GM12878 (cell line): ENCODE measurements at regions not wholly inside any gene's neighbourhood (a gene's known extent, or its start where the extent isn't known, plus 50 kb on each side); places are given as distances from the start of the nearest gene placed in this dataset.

Experiments used
- ATAC-seq: fragments of 200-7000 bp; cut with Tn5 transposase; 3 replicates; pipeline ENCODE4 v1.9.1; 2020; ENCODE audit warnings: mild to moderate bottlenecking, moderate library complexity
- BruUV-seq: library from RNA; stranded (reverse); fragments of 400-500 nt; replicated peaks from 2 replicates; lab custom pipeline; 2021; lab: Mats Ljungman, UMichigan
- CTCF ChIA-PET: fragments of 300-600 bp; sonication (Branson Sonifier 250); formaldehyde crosslinking; extraction: SDS; loops from one replicate; lab custom pipeline; 2021; ENCODE audit warnings: inconsistent platforms; lab: Yijun Ruan, JAX
- POLR2A ChIA-PET: fragments of 350-600 bp; formaldehyde crosslinking; extraction: SDS; loops from one replicate; lab custom pipeline; 2021; ENCODE audit warnings: inconsistent platforms; lab: Charles Lee
- RAD21 ChIA-PET: fragments of 300-600 bp; sonication (Branson Sonifier 250); formaldehyde crosslinking; loops from one replicate; lab custom pipeline; 2023; ENCODE audit warnings: antibody characterized with exemption; ENCODE audit not compliant: unreplicated experiment; lab: Charles Lee
- SMC1A ChIA-PET: fragments of 300-600 bp; sonication (Branson Sonifier 250); formaldehyde crosslinking; loops from one replicate; lab custom pipeline; 2023; ENCODE audit not compliant: unreplicated experiment, uncharacterized antibody; lab: Charles Lee
- DNase-seq: peaks from one replicate; pipeline ENCODE4 v3.0.0-alpha.2; 2011; ENCODE audit warnings: low read depth, low spot score
- FAIRE-seq: peaks from 3 replicates; lab custom pipeline; 2011; peaks lifted over from hg19 to GRCh38; lab: Jason Lieb, UNC
- H2AFZ ChIP-seq: 2 replicates; pipeline ENCODE4 v1.6.0; 2011; ENCODE audit warnings: low read depth, low read length, control low read depth; ENCODE audit not compliant: control insufficient read depth
- H3K27ac ChIP-seq: 2 replicates; pipeline ENCODE4 v1.5.1; 2011; ENCODE audit warnings: control low read depth; ENCODE audit not compliant: control insufficient read depth, insufficient read depth
- H3K27me3 ChIP-seq, 2 experiments: replicated peaks in 1 of 2; 2 replicates each; pipeline versions ENCODE4 v1.6.0 to v1.6.1; 2011; ENCODE audit warnings: low read length in 1 of 2; ENCODE audit not compliant: control insufficient read depth in 2 of 2, insufficient read depth in 2 of 2
- H3K36me3 ChIP-seq, 2 experiments: 2 replicates each; pipeline ENCODE4 v1.5.1; 2011; ENCODE audit warnings: low read length in 1 of 2; ENCODE audit not compliant: control insufficient read depth in 2 of 2, insufficient read depth in 2 of 2
- H3K4me1 ChIP-seq: 2 replicates; pipeline ENCODE4 v1.6.1; 2011; ENCODE audit warnings: mild to moderate bottlenecking, low read length, moderate library complexity, mixed read lengths; ENCODE audit not compliant: control insufficient read depth, insufficient read depth
- H3K4me2 ChIP-seq: 2 replicates; pipeline ENCODE4 v1.6.0; 2011; ENCODE audit warnings: control low read depth; ENCODE audit not compliant: control insufficient read depth, insufficient read depth
- H3K4me3 ChIP-seq: fragments of 200-600 bp; sonication (generic); 2 replicates; pipeline ENCODE4 v1.5.1; 2016
- H3K79me2 ChIP-seq: 2 replicates; pipeline ENCODE4 v1.6.0; 2011; ENCODE audit warnings: low read length; ENCODE audit not compliant: control insufficient read depth, insufficient read depth
- H3K9ac ChIP-seq: 2 replicates; pipeline ENCODE4 v1.8.0; 2011; ENCODE audit warnings: low read length, control low read depth, mixed read lengths; ENCODE audit not compliant: control insufficient read depth, insufficient read depth
- H3K9me3 ChIP-seq: replicated peaks from 3 replicates; pipeline ENCODE4 v1.5.1; 2011; ENCODE audit warnings: mild to moderate bottlenecking, low read length; ENCODE audit not compliant: control insufficient read depth, insufficient read depth
- H4K20me1 ChIP-seq: 2 replicates; pipeline ENCODE4 v1.6.0; 2011; ENCODE audit not compliant: control insufficient read depth, insufficient read depth
- BCL11A ChIP-seq: IDR thresholded peaks from 2 replicates; pipeline ENCODE4 v1.6.1; 2011; ENCODE audit warnings: low read depth, low read length
- EP300 ChIP-seq, 2 experiments: fragments of 150-350 bp in 1 of 2; IDR thresholded peaks; 2 replicates each; pipeline ENCODE4 v1.6.1; 2011 to 2012; ENCODE audit warnings: low read depth in 2 of 2, low read length in 2 of 2, borderline replicate concordance in 1 of 2, improper control_type of control experiment in 1 of 2, inconsistent platforms in 1 of 2; ENCODE audit not compliant: control insufficient read depth in 1 of 2
- ETV6 ChIP-seq, 2 experiments: fragments of 450-650 bp in 1 of 2; IDR thresholded peaks in 1 of 2; conservative IDR thresholded peaks in 1 of 2; 2 replicates each; pipeline ENCODE4 v1.6.1; 2014; ENCODE audit warnings: antibody characterized with exemption in 1 of 2, borderline replicate concordance in 1 of 2, low read depth in 1 of 2, mild to moderate bottlenecking in 1 of 2, moderate library complexity in 1 of 2
- FOXM1 ChIP-seq: IDR thresholded peaks from 2 replicates; pipeline ENCODE4 v1.6.1; 2012; ENCODE audit warnings: low read depth, mild to moderate bottlenecking, inconsistent platforms, low read length, moderate library complexity
- HDAC6 ChIP-seq: fragments of 200-600 bp; sonication (generic); IDR thresholded peaks from one replicate; pipeline ENCODE4 v1.8.0; 2017; ENCODE audit warnings: antibody characterized with exemption; ENCODE audit not compliant: unreplicated experiment
- JUNB ChIP-seq: IDR thresholded peaks from 2 replicates; pipeline ENCODE4 v1.6.1; 2016; ENCODE audit warnings: antibody characterized with exemption, mild to moderate bottlenecking
- POLR2AphosphoS5 ChIP-seq: IDR thresholded peaks from 2 replicates; pipeline ENCODE4 v1.6.1; 2011; ENCODE audit warnings: mild to moderate bottlenecking, low read length, inconsistent platforms
- POU2F2 ChIP-seq: IDR thresholded peaks from 3 replicates; pipeline ENCODE4 v1.6.1; 2011; ENCODE audit warnings: low read depth, mild to moderate bottlenecking, low read length, borderline replicate concordance
- RBBP5 ChIP-seq: fragments of 200-600 bp; sonication (generic); conservative IDR thresholded peaks from 2 replicates; pipeline ENCODE4 v1.6.1; 2016
- RCOR1 ChIP-seq: conservative IDR thresholded peaks from 2 replicates; pipeline ENCODE4 v1.6.1; 2012; ENCODE audit warnings: low read depth, low read length, improper control_type of control experiment
- RELA ChIP-seq: fragments of 450-650 bp; IDR thresholded peaks from 2 replicates; pipeline ENCODE4 v1.8.0; 2014; ENCODE audit warnings: borderline replicate concordance; ENCODE audit not compliant: partially characterized antibody
- SMC3 ChIP-seq: IDR thresholded peaks from 2 replicates; pipeline ENCODE4 v1.6.1; 2011; ENCODE audit warnings: low read length, improper control_type of control experiment, borderline replicate concordance
- SPI1 ChIP-seq: IDR thresholded peaks from 2 replicates; pipeline ENCODE4 v1.6.1; 2011; ENCODE audit warnings: low read depth, mild to moderate bottlenecking, low read length, moderate library complexity, borderline replicate concordance; ENCODE audit not compliant: insufficient read depth
- SUZ12 ChIP-seq: fragments of 200-600 bp; sonication (generic); IDR thresholded peaks from one replicate; pipeline ENCODE4 v1.6.1; 2018; ENCODE audit warnings: antibody characterized with exemption, mild to moderate bottlenecking; ENCODE audit not compliant: unreplicated experiment
- TCF3 ChIP-seq: IDR thresholded peaks from 2 replicates; pipeline ENCODE4 v1.6.1; 2012; ENCODE audit warnings: low read depth, mild to moderate bottlenecking, low read length, borderline replicate concordance; ENCODE audit not compliant: insufficient read depth
- WRNIP1 ChIP-seq: IDR thresholded peaks from 2 replicates; pipeline ENCODE4 v1.6.1; 2011; ENCODE audit warnings: low read depth, low read length, improper control_type of control experiment, borderline replicate concordance
- WGBS: methylation state at CpG from one replicate; pipeline ENCODE4 v1.1.6; 2016; ENCODE audit warnings: low lambda C conversion rate; ENCODE audit not compliant: insufficient replicate concordance, insufficient coverage; ENCODE audit errors: missing lambda C conversion rate; 5-methylcytosine and 5-hydroxymethylcytosine counted together
- in situ Hi-C: fragments of 300-500 bp; cut with MboI; formaldehyde crosslinking; loops from 9 replicates; pipeline ENCODE4 v1.14.3; 2018; ENCODE audit warnings: mixed read lengths
- intact Hi-C: fragments of 100-400 bp; cut with micrococcal nuclease; formaldehyde crosslinking; loops from one replicate; pipeline ENCODE4 v1.14.2; 2022; ENCODE audit not compliant: unreplicated experiment
- TF ChIP-seq, protein P1 (sequence below): IDR thresholded peaks from 2 replicates; pipeline ENCODE4 v1.6.1; 2012; ENCODE audit warnings: mild to moderate bottlenecking, low read depth, low read length
- TF ChIP-seq, protein P2 (sequence below): IDR thresholded peaks from 2 replicates; pipeline ENCODE4 v1.6.1; 2012; ENCODE audit warnings: low read depth, low read length, improper control_type of control experiment
- TF ChIP-seq, protein P3 (sequence below): fragments of 450-650 bp; IDR thresholded peaks from 2 replicates; pipeline ENCODE4 v1.6.1; 2017; ENCODE audit warnings: borderline replicate concordance

- no peak overlapping the region for H3K4me2 ChIP-seq
- ChIA-PET CTCF (interaction anchor here (1.1 kb wide), 1 partner anchor 225 kb away, joined by 3 read pairs; no protein-coding TSS in a partner anchor), POLR2A (interaction anchor here (0.6 kb wide), 1 partner anchor 559 kb away, joined by 4 read pairs; no protein-coding TSS in a partner anchor), RAD21 (interaction anchor here (0.7 kb wide), 1 partner anchor 190 kb away, joined by 3 read pairs; no protein-coding TSS in a partner anchor), SMC1A (interaction anchor here (0.9 to 1.1 kb wide), 4 partner anchors 38 to 226 kb away, joined by 3 read pairs; no protein-coding TSS in a partner anchor)
- H3K36me3 ChIP-seq: no peaks in the 10 kb centered on the region
- no peaks in the 10 kb centered on the region; a peak in 1 of 4 replicates for H3K27me3 ChIP-seq
- H3K9ac ChIP-seq: no peak overlapping the region
- no peak overlapping the region for H3K27ac ChIP-seq
- no peak for FAIRE-seq
- BruUV-seq: no TSS peak
- DNase-seq: no peak
- ATAC-seq: peak; percentile 79
- no peaks in the 10 kb centered on the region for H3K4me1 ChIP-seq
- under 1% methylated on average over 9 of the region's 9 CpGs for WGBS
- no peaks in the 10 kb centered on the region for H4K20me1 ChIP-seq
- in situ Hi-C loops (no loop called here), intact Hi-C loops (no loop called here)
- H2AFZ ChIP-seq: no peak overlapping the region
- no peaks in the 10 kb centered on the region for H3K79me2 ChIP-seq
- no peak overlapping the region for H3K4me3 ChIP-seq
- H3K9me3 ChIP-seq: no peaks in the 10 kb centered on the region
- TF ChIP-seq JUNB: peak; percentile 78
- no peak for TF ChIP-seq SMC3
- peak in 1 of 2 experiments; percentile 74; a peak in 2 of 4 replicates for TF ChIP-seq EP300 (IDR thresholded peaks at IDR 0.05; ENCODE audit: borderline replicate concordance in 1 of 2, control insufficient read depth in 1 of 2, low read depth in 2 of 2, low read length in 2 of 2)
- TF ChIP-seq WRNIP1: no peak
- no peak for TF ChIP-seq FOXM1
- 0 out of 2 replicates have a peak, but pooled peaks have one; percentile 27 for TF ChIP-seq BCL11A
- TF ChIP-seq ETV6 (conservative IDR thresholded peaks at IDR 0.05 in 1 of 2, IDR thresholded peaks at IDR 0.05 in 1 of 2; ENCODE audit: borderline replicate concordance in 1 of 2, low read depth in 1 of 2): no peak
- TF ChIP-seq, protein P1, sequence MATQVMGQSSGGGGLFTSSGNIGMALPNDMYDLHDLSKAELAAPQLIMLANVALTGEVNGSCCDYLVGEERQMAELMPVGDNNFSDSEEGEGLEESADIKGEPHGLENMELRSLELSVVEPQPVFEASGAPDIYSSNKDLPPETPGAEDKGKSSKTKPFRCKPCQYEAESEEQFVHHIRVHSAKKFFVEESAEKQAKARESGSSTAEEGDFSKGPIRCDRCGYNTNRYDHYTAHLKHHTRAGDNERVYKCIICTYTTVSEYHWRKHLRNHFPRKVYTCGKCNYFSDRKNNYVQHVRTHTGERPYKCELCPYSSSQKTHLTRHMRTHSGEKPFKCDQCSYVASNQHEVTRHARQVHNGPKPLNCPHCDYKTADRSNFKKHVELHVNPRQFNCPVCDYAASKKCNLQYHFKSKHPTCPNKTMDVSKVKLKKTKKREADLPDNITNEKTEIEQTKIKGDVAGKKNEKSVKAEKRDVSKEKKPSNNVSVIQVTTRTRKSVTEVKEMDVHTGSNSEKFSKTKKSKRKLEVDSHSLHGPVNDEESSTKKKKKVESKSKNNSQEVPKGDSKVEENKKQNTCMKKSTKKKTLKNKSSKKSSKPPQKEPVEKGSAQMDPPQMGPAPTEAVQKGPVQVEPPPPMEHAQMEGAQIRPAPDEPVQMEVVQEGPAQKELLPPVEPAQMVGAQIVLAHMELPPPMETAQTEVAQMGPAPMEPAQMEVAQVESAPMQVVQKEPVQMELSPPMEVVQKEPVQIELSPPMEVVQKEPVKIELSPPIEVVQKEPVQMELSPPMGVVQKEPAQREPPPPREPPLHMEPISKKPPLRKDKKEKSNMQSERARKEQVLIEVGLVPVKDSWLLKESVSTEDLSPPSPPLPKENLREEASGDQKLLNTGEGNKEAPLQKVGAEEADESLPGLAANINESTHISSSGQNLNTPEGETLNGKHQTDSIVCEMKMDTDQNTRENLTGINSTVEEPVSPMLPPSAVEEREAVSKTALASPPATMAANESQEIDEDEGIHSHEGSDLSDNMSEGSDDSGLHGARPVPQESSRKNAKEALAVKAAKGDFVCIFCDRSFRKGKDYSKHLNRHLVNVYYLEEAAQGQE: no peak
- TF ChIP-seq, protein P2, sequence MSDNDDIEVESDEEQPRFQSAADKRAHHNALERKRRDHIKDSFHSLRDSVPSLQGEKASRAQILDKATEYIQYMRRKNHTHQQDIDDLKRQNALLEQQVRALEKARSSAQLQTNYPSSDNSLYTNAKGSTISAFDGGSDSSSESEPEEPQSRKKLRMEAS: no peak
- no peak for TF ChIP-seq SPI1
- no peak for TF ChIP-seq HDAC6
- TF ChIP-seq SUZ12: no peak
- no peak for TF ChIP-seq RCOR1
- TF ChIP-seq POU2F2: no peak
- TF ChIP-seq POLR2AphosphoS5: no peak
- TF ChIP-seq, protein P3, sequence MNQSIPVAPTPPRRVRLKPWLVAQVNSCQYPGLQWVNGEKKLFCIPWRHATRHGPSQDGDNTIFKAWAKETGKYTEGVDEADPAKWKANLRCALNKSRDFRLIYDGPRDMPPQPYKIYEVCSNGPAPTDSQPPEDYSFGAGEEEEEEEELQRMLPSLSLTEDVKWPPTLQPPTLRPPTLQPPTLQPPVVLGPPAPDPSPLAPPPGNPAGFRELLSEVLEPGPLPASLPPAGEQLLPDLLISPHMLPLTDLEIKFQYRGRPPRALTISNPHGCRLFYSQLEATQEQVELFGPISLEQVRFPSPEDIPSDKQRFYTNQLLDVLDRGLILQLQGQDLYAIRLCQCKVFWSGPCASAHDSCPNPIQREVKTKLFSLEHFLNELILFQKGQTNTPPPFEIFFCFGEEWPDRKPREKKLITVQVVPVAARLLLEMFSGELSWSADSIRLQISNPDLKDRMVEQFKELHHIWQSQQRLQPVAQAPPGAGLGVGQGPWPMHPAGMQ: no peak
- no peak for TF ChIP-seq RELA
- TF ChIP-seq RBBP5: no peak
- no peak for TF ChIP-seq TCF3
Measured at GRCh38 chr11:130636722-130637464, 188.4 kb downstream of the ADAMTS15 start.
